Tibial artery (tissue), 4 donors: ENCODE measurements at regions not wholly inside any gene's neighbourhood (a gene's known extent, or its start where the extent isn't known, plus 50 kb on each side); places are given as distances from the start of the nearest gene placed in this dataset.

Experiments used
- DNase-seq, 2 donors: peaks; one replicate each; pipeline ENCODE4 v3.0.0-alpha.2; 2019
- H3K27ac ChIP-seq, 2 donors: fragments of 200-600 bp; sonication (generic) in 1 of 2; 1 replicate in 1 of 2; 2 replicates in 1 of 2; pipeline ENCODE4 v1.5.1; 2018 to 2019; ENCODE audit warnings: mild to moderate bottlenecking in 1 of 2
- H3K27me3 ChIP-seq, 2 donors: fragments of 200-600 bp; sonication (generic) in 1 of 2; one replicate each; pipeline versions ENCODE4 v1.5.1 to v1.6.0; 2016 to 2019
- H3K36me3 ChIP-seq, 3 donors: fragments of 200-600 bp; sonication (generic) in 2 of 3; one replicate each; pipeline ENCODE4 v1.5.1; 2016 to 2019; ENCODE audit warnings: mild to moderate bottlenecking in 2 of 3
- H3K4me1 ChIP-seq, 4 donors: fragments of 200-600 bp; sonication (generic) in 2 of 4; 1 replicate in 3 of 4; 2 replicates in 1 of 4; pipeline ENCODE4 v1.5.1; 2016 to 2019
- H3K4me3 ChIP-seq, 2 donors: fragments of 200-600 bp; sonication (generic) in 1 of 2; 1 replicate in 1 of 2; 2 replicates in 1 of 2; pipeline ENCODE4 v1.5.1; 2018 to 2019; ENCODE audit warnings: mild to moderate bottlenecking in 2 of 2
- H3K9me3 ChIP-seq, 3 donors: fragments of 200-600 bp; sonication (generic) in 1 of 3; one replicate each; pipeline ENCODE4 v1.5.1; 2016 to 2019
- CTCF ChIP-seq, 2 experiments: fragments of 200-600 bp in 1 of 2; fragments of 450-650 bp in 1 of 2; IDR thresholded peaks; one replicate each; pipeline ENCODE4 v1.5.1; 2017 to 2019; ENCODE audit warnings: antibody characterized with exemption in 2 of 2, mild to moderate bottlenecking in 1 of 2, moderate library complexity in 1 of 2
- intact Hi-C: fragments of 100-400 bp; cut with DNase I; formaldehyde crosslinking; loops from one replicate; pipeline ENCODE4 v1.15.0; 2023; ENCODE audit warnings: low total_unique reads

GRCh38 chr10:86598151-86598550, 56.2 kb upstream of the OPN4 start:
- no peaks in the 10 kb centered on the region for H3K36me3 ChIP-seq
- H3K27ac ChIP-seq = no peak overlapping the region
- no peak overlapping the region for H3K4me3 ChIP-seq
- intact Hi-C loops = no loop called here
- TF ChIP-seq CTCF (IDR thresholded peaks at IDR 0.05) = no peak
- no peaks in the 10 kb centered on the region for H3K9me3 ChIP-seq
- H3K4me1 ChIP-seq = peaks cover 0 to 5% (median 2%) of the 10 kb centered on the region in 4 donors
- H3K27me3 ChIP-seq = no peaks in the 10 kb centered on the region
- DNase-seq = no peak

- Histone ChIP-seq H3K27ac (no peak overlapping the region), H3K36me3 (no peaks in the 10 kb centered on the region), H3K9me3 (no peaks in the 10 kb centered on the region), H3K27me3 (no peaks in the 10 kb centered on the region), H3K4me1 (peaks cover 0 to 5% (median 2%) of the 10 kb centered on the region in 4 donors), H3K4me3 (no peak overlapping the region)
- intact Hi-C loops = no loop called here
- no peak for DNase-seq
- TF ChIP-seq CTCF (IDR thresholded peaks at IDR 0.05) = no peak
Observed at GRCh38 chr10:86599041-86599440, 55.3 kb upstream of the OPN4 start.

- intact Hi-C loops = no loop called here
- DNase-seq = no peak
- no peaks in the 10 kb centered on the region for H3K36me3 ChIP-seq
Observed at GRCh38 chr10:86599729-86600128, 54.6 kb upstream of the OPN4 start.

GRCh38 chr10:86600296-86600695, 54.1 kb upstream of the OPN4 start:
- peaks cover 0 to 5% (median 2%) of the 10 kb centered on the region in 4 donors for H3K4me1 ChIP-seq
- no peaks in the 10 kb centered on the region for H3K9me3 ChIP-seq
- no peak for DNase-seq
- H3K27ac ChIP-seq = no peak overlapping the region
- intact Hi-C loops = no loop called here
- H3K27me3 ChIP-seq = no peaks in the 10 kb centered on the region
- no peak overlapping the region for H3K4me3 ChIP-seq
- no peak for TF ChIP-seq CTCF (IDR thresholded peaks at IDR 0.05)
- H3K36me3 ChIP-seq = no peaks in the 10 kb centered on the region

More at GRCh38 chr10:86599729-86600128, 54.6 kb upstream of the OPN4 start:
- Histone ChIP-seq H3K9me3 (no peaks in the 10 kb centered on the region), H3K4me3 (no peak overlapping the region), H3K27me3 (no peaks in the 10 kb centered on the region), H3K4me1 (peaks cover 0 to 5% (median 2%) of the 10 kb centered on the region in 4 donors), H3K27ac (no peak overlapping the region)
- TF ChIP-seq CTCF (IDR thresholded peaks at IDR 0.05) = no peak

- intact Hi-C loops = no loop called here
- DNase-seq = no peak
- H3K4me3 ChIP-seq = no peak overlapping the region
Observed at GRCh38 chr10:86601956-86602602, 52.3 kb upstream of the OPN4 start.

More at GRCh38 chr10:86601956-86602602, 52.3 kb upstream of the OPN4 start:
- peaks cover 0 to 15% (median 6%) of the 10 kb centered on the region in 3 donors for H3K9me3 ChIP-seq
- no peaks in the 10 kb centered on the region for H3K27me3 ChIP-seq
- TF ChIP-seq CTCF (IDR thresholded peaks at IDR 0.05) = no peak
- no peak overlapping the region for H3K27ac ChIP-seq
- no peaks in the 10 kb centered on the region for H3K36me3 ChIP-seq
- H3K4me1 ChIP-seq = no peaks in the 10 kb centered on the region
